GM19025 (cell line): ENCODE measurements at regions not wholly inside any gene's neighbourhood (a gene's known extent, or its start where the extent isn't known, plus 50 kb on each side); places are given as distances from the start of the nearest gene placed in this dataset.

ENCODE experiments used
- ATAC-seq: cut with Tn5 transposase; IDR thresholded peaks from one replicate; pipeline ENCODE4 v1.9.1; 2021; ENCODE audit warnings: mild to moderate bottlenecking, low read depth, moderate library complexity; ENCODE audit not compliant: unreplicated experiment

- no peak for ATAC-seq
Measured at GRCh38 chr2:64704161-64704560, 50.4 kb upstream of the SERTAD2 start.

DNA sequence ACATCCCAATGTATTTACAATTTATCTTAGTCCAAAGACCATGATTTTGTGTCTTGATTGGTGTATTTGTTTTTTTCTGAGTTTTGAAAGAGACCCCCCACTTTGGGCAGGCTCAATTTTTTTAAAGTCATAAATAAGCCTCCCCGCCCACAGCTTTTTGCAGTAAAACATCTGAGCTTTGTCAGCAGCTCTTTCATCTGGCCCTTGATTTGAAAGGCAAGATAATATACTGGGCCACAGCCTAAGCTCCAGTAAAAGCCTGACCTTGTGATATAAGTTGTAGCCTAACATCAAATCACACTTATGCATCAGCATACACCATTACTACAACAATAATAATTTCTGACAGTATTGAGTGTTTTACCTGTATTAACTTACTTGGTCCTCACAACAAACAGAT is 51.3 kb upstream of the SERTAD2 start:
- no peak for ATAC-seq

- ATAC-seq = no peak
Measured at GRCh38 chr2:64707276-64707675, 53.6 kb upstream of the SERTAD2 start.

DNA sequence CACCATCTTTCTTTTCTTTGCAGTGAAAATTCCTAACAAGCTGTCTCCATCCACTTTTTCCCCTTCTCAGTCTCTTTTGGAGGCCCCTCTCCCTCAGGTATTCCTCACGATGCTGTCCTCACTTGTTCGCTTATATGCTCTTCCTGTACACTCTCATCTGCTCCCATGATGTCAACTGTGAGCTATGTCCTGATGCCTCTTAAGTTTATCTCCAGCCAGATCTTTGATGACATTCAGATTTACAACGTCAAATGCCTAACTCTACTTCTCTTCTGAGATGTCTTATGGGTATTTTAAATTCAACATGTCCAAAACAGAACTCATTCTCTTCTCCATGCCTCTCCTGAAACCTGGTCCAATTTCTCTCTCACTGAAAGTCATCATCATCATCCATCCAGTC is 55.1 kb upstream of the SERTAD2 start:
- ATAC-seq = no peak

DNA sequence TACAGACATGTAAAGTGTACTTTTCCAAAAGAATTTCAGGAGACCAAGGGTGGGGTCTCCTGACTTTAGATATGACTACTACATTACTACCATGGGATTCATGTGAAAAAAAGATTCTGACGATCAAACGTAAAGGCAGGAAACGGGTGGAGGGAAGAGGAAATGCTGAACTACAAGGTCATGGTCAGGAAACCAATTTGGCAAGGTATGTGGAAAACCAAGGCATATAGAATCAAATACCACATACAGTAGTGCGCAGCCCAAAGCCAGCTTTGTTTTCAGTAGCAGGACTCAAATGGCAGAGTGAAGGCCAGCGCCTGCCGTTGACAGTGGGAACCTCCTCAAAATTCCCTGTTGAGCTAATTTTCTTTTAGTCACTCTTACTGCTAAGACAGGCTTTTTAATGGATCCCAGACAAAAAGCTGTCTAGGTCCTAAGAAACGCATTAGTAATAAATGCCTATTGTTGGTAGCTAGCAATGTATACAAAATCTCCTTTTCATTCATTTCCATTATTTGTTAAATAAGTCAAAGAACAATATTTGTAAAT is 57.6 kb upstream of the SERTAD2 start:
- ATAC-seq = no peak

GRCh38 chr2:64713686-64714085 is 60.0 kb upstream of the SERTAD2 start:
- no peak for ATAC-seq

DNA sequence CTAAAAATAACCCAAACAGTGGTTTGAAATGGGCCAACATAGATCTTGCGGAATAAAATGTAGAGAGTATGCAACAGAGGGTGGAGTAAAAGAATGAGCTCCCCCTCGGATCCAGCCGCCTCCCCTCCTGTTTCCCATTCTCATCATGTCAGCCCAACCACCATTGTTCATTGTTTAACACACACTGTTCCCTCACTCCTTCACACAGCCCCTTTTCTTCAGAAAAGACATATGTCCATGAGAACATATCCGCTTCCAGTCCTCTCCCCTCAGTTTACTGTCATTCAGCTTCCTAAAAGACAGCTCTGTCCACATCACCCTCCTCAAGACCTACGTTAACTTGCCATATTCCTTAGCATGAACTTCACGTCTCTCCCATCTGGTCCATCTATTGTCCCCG is 62.9 kb upstream of the SERTAD2 start:
- no peak for ATAC-seq

DNA sequence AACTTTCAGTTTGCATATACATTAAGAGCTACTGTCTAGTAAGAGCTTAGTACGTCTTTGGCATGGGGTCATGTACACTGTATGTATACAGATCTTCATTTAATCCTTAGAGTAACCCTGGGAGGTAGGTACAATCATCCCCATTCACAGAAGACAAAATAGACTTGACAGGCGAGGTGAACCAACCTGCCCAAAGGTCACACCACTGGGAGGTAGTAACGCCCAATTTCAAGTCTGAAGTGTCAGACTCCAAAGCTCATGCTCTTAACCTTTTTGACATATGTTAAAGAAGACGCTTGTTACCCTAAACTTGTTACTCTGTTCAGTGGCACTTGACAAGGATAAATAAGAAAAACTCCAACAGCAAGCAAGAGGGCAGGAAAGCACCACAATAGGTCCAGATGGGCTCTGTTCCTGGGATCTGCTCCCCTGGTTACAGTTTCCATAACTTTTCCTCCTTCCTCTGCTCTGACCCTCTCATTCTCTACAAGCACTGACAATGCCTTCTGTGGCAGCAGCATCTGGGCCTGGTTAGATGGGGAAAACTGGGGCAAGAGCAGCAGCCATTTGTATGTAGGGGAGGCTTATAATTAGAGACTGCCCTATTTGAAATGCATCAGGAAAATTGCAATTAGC is 64.7 kb upstream of the SERTAD2 start:
- ATAC-seq = no peak

- no peak for ATAC-seq
Measured at GRCh38 chr2:64720535-64721319, 67.0 kb upstream of the SERTAD2 start.

- ATAC-seq = no peak
Measured at GRCh38 chr2:64721320-64721623, 67.6 kb upstream of the SERTAD2 start.

DNA sequence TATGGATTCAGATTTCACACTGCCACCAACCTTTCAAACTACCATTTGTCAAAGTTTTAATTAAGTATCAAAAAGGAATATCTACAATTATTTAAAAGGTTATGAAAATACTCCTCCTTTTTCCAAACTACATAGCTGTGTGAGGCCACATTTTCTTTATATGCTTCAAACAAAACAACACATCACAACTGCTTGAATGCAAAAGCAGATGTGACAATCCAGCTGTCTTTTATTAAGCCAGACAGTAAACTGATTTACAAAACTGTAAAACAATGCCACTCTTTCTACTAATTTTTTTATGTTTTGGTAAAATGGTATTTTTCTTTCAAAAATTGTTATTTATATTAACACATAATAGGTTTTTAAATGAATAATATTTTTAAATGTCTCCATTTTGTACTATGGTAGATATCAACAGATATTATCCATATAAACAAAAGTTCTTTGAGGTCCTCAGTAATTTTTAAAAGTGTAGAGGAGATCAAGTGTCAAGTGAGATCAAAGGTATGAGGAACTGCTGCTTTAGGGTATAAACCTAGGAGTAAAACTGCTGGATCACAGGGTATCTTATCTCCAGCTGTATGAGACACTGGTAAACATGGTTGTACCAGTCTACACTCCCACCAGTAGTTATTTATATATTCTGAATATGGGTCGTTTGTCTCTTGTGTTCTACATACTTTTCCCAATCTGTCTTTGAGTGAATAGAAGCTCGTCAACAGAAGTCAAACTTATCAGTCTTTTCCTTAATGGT is 68.8 kb upstream of the SERTAD2 start:
- ATAC-seq = no peak

GRCh38 chr2:64727013-64727767 is 73.5 kb upstream of the SERTAD2 start:
- ATAC-seq = peak; percentile 87

DNA sequence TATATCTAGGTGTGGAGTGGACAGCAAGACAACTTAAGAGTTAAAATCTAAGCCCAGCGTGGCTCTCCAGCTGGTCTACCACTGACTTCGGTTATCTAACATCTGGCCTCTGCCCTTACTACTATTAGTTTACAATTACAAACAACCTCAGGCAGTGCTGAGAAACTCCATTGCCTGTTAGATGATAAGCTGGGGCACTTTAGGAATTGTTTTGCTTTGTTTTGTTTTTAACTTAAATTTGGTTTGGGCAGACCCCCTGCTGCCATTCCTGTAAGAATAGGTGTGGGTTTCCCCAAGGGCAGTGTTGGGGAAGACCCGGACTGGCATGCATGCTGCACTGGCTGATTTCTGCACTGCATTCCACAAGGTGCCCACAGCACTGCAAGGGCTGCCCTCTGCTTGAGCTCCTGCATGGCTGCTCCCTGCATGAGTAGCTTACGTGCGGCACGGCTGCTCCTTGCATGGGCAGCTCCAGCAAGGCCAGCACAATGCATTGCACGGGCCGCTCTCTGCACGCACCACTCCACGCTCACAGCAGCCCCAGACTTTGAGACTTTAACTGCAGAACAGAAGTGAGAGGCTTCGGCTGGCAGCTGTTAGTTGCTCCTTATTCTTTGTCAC is 74.2 kb upstream of the SERTAD2 start:
- ATAC-seq = no peak

DNA sequence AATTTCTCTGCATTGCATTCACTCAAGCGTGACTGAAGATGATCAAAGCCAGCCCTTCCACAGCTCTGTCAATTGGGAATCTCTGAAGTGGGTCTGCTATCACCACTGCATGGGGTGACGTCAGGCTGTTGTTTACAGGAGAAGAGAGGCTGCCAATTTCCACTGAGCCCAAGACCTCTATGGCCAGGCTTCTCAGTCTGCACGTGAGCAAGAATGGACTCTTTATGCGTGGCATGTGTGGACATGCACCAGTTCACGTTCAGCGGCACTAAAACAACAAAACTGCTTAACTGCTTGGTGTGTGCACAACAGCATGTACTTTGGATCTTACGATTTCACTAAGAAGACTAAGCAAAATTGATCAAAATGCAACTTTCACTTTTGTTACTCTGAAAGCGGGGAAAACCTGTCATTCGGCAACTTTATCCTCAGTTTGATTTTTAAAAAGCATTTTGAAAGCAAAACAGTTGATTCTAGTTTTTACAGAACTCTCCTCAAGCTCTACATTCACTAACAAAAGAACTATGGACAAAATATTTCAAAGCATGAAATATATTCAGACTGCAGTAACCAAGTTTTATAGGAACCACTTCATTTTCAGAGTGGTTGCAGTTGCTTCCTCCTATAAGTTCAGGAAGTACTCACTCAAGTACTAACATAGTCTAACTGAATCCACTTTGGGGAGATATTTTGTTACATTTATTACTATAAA is 77.0 kb upstream of the SERTAD2 start:
- no peak for ATAC-seq

DNA sequence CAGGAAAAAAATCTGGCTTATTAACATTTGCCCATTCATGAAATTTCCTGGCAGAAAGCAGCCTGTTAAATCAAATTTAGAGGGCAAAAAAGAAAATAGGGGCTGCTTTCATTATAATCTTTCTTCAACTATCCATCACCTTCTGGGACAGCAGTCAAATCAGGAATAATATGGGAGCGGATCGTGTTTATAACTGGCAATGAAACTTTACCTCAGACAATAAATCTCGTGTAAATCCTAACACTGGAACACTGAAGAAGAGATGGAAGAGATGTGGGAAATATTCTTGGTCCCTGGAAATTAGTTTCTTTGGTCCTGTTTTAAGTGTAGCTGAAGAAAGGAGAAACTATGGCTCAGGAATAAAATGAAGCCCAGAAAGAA is 77.5 kb upstream of the SERTAD2 start:
- no peak for ATAC-seq

GRCh38 chr2:64731746-64732145 is 78.0 kb upstream of the SERTAD2 start:
- ATAC-seq = no peak

- ATAC-seq = no peak
Measured at GRCh38 chr2:64732146-64732545, 78.4 kb upstream of the SERTAD2 start.

GRCh38 chr2:64735504-64735903 is 81.8 kb upstream of the SERTAD2 start:
- no peak for ATAC-seq

- ATAC-seq = no peak
Measured at GRCh38 chr2:64737547-64737946, 83.8 kb upstream of the SERTAD2 start.

GRCh38 chr2:64738026-64738425 is 84.3 kb upstream of the SERTAD2 start:
- no peak for ATAC-seq
